ENCODE measurements at regions not wholly inside any gene's neighbourhood (a gene's known extent, or its start where the extent isn't known, plus 50 kb on each side); places are given as distances from the start of the nearest gene placed in this dataset.

DNA sequence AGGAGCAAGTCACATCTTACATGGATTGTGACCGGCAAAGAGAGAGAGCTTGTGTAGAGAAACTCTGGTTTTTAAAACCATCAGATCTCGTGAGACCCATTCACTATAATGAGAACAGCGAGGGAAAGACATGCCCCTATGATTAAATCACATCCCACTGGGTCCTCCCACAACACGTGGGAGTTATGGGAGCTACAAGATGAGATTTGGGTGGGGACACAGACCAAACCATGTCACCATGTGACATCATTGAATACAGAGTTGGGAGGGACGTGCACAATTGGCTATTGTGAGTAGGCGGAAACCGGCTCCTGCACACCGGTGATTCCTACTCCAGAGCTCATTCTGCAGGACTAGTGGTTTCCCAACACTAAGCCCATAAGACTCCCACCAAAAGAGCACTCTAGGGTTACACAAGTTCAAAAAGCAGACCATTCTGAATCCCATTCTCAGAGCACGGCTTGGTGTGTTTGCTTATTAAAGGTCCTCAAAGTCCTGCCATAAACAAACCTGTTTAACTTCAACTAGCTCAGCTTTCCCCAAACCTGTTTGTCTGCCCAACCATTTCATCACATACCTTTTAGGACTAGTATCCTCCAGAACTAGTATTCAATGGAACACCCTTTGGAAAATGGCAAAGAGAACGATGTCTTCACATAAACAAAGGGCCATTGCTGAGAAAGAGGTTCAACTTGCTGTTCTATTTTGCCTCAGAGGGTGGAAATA lies 167.6 kb downstream of the TLE3 start:
- DNase-seq (ENCODE audit: low read depth in 2 of 2), result no peak
- no peak overlapping the region for H3K27ac ChIP-seq (ENCODE audit: insufficient read depth, low read length)
- H3K27me3 ChIP-seq (ENCODE audit: control insufficient read depth, insufficient read depth, low read length), result peaks cover 3% of the 10 kb centered on the region
- H3K4me1 ChIP-seq (ENCODE audit: control insufficient read depth, extremely low read depth, insufficient read depth, low read length), result no peaks in the 10 kb centered on the region
- no peak overlapping the region for H3K9ac ChIP-seq (ENCODE audit: insufficient read depth, low read length)
- H4K20me1 ChIP-seq (ENCODE audit: control insufficient read depth, extremely low read depth, insufficient read depth, low read length), result no peaks in the 10 kb centered on the region
- no peaks in the 10 kb centered on the region for H3K79me2 ChIP-seq (ENCODE audit: control insufficient read depth, insufficient read depth, low read length)
- TF ChIP-seq EZH2 (IDR thresholded peaks at IDR 0.05; ENCODE audit: low read length, missing control alignments), result no peak
- TF ChIP-seq, protein P1, sequence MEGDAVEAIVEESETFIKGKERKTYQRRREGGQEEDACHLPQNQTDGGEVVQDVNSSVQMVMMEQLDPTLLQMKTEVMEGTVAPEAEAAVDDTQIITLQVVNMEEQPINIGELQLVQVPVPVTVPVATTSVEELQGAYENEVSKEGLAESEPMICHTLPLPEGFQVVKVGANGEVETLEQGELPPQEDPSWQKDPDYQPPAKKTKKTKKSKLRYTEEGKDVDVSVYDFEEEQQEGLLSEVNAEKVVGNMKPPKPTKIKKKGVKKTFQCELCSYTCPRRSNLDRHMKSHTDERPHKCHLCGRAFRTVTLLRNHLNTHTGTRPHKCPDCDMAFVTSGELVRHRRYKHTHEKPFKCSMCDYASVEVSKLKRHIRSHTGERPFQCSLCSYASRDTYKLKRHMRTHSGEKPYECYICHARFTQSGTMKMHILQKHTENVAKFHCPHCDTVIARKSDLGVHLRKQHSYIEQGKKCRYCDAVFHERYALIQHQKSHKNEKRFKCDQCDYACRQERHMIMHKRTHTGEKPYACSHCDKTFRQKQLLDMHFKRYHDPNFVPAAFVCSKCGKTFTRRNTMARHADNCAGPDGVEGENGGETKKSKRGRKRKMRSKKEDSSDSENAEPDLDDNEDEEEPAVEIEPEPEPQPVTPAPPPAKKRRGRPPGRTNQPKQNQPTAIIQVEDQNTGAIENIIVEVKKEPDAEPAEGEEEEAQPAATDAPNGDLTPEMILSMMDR (conservative IDR thresholded peaks at IDR 0.05 in 1 of 2, IDR thresholded peaks at IDR 0.05 in 1 of 2; ENCODE audit: low read depth in 1 of 2, low read length in 2 of 2), result no peak
- no peaks in the 10 kb centered on the region for H3K36me3 ChIP-seq (ENCODE audit: control insufficient read depth, insufficient read depth, low read length)
- H3K4me2 ChIP-seq (ENCODE audit: extremely low read depth, insufficient read depth, low read length), result no peak overlapping the region
- no peak overlapping the region for H3K4me3 ChIP-seq (replicated peaks in 1 of 4; ENCODE audit: control extremely low read depth in 1 of 4, insufficient read depth in 1 of 4, low read depth in 3 of 4, low read length in 4 of 4)
- no peak overlapping the region for H2AFZ ChIP-seq (ENCODE audit: low read length)
- H3K9me3 ChIP-seq (ENCODE audit: control insufficient read depth, insufficient read depth, low read depth, low read length), result no peaks in the 10 kb centered on the region

DNA sequence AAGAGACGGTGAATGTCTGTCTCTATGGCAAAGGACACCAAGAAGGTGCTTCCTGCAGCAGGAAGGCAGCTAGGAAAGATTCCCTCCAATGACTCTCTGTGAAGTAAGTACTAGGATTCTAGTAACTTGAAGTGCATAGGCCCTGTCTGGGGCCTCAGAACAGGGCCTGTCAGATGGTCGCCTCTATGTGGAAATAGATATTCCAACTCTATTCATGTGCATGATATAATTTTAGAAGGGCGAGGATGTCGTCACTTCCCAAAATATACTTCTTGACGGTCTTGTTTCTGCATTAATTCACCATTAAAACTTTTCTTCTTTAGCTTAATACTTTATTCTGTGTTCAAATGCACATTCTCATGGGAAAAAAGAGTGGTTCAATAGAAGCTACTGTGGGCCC lies 167.0 kb downstream of the TLE3 start:
- DNase-seq (ENCODE audit: low read depth in 2 of 2), result no peak
- Histone ChIP-seq H3K4me3 (replicated peaks in 1 of 4; ENCODE audit: control extremely low read depth in 1 of 4, insufficient read depth in 1 of 4, low read depth in 3 of 4, low read length in 4 of 4) (no peak overlapping the region), H4K20me1 (ENCODE audit: control insufficient read depth, extremely low read depth, insufficient read depth, low read length) (no peaks in the 10 kb centered on the region), H3K79me2 (ENCODE audit: control insufficient read depth, insufficient read depth, low read length) (no peaks in the 10 kb centered on the region), H3K27ac (ENCODE audit: insufficient read depth, low read length) (no peak overlapping the region), H3K4me1 (ENCODE audit: control insufficient read depth, extremely low read depth, insufficient read depth, low read length) (no peaks in the 10 kb centered on the region), H3K9me3 (ENCODE audit: control insufficient read depth, insufficient read depth, low read depth, low read length) (no peaks in the 10 kb centered on the region), H3K36me3 (ENCODE audit: control insufficient read depth, insufficient read depth, low read length) (no peaks in the 10 kb centered on the region), H3K27me3 (ENCODE audit: control insufficient read depth, insufficient read depth, low read length) (peaks cover 3% of the 10 kb centered on the region), H2AFZ (ENCODE audit: low read length) (no peak overlapping the region), H3K9ac (ENCODE audit: insufficient read depth, low read length) (no peak overlapping the region), H3K4me2 (ENCODE audit: extremely low read depth, insufficient read depth, low read length) (no peak overlapping the region)
- TF ChIP-seq, protein P1 (conservative IDR thresholded peaks at IDR 0.05 in 1 of 2, IDR thresholded peaks at IDR 0.05 in 1 of 2; ENCODE audit: low read depth in 1 of 2, low read length in 2 of 2), result no peak
- TF ChIP-seq EZH2 (IDR thresholded peaks at IDR 0.05; ENCODE audit: low read length, missing control alignments), result no peak

DNA sequence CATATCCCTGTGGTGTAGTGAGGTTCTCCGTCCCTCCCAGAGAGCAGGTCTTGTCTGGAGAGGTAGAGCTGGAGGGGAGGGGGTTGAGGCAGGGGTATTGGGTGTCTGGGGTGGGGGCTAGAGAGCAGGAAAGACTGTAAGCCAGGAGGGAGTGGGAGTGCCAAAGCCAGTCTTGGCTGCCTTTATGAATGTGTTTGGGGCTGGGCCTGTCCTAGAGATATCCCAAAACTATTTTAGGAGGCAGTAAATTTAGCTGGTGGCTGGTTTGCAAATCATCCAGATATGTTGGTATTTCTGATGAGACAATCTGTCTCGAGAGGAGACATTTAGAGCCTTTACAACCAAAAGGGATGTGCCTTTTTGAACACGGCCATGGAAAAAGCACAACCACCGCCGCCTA lies 166.6 kb downstream of the TLE3 start:
- Histone ChIP-seq H3K4me3 (replicated peaks in 1 of 4; ENCODE audit: control extremely low read depth in 1 of 4, insufficient read depth in 1 of 4, low read depth in 3 of 4, low read length in 4 of 4) (no peak overlapping the region), H3K9me3 (ENCODE audit: control insufficient read depth, insufficient read depth, low read depth, low read length) (no peaks in the 10 kb centered on the region), H3K4me1 (ENCODE audit: control insufficient read depth, extremely low read depth, insufficient read depth, low read length) (no peaks in the 10 kb centered on the region), H3K79me2 (ENCODE audit: control insufficient read depth, insufficient read depth, low read length) (no peaks in the 10 kb centered on the region), H3K27me3 (ENCODE audit: control insufficient read depth, insufficient read depth, low read length) (peaks cover 3% of the 10 kb centered on the region), H2AFZ (ENCODE audit: low read length) (no peak overlapping the region), H3K27ac (ENCODE audit: insufficient read depth, low read length) (no peak overlapping the region), H3K36me3 (ENCODE audit: control insufficient read depth, insufficient read depth, low read length) (no peaks in the 10 kb centered on the region), H4K20me1 (ENCODE audit: control insufficient read depth, extremely low read depth, insufficient read depth, low read length) (no peaks in the 10 kb centered on the region), H3K4me2 (ENCODE audit: extremely low read depth, insufficient read depth, low read length) (no peak overlapping the region), H3K9ac (ENCODE audit: insufficient read depth, low read length) (no peak overlapping the region)
- TF ChIP-seq, protein P1 (conservative IDR thresholded peaks at IDR 0.05 in 1 of 2, IDR thresholded peaks at IDR 0.05 in 1 of 2; ENCODE audit: low read depth in 1 of 2, low read length in 2 of 2), result no peak
- no peak for TF ChIP-seq EZH2 (IDR thresholded peaks at IDR 0.05; ENCODE audit: low read length, missing control alignments)
- no peak for DNase-seq (ENCODE audit: low read depth in 2 of 2)
